SK-N-SH (cell line): ENCODE measurements at regions not wholly inside any gene's neighbourhood (a gene's known extent, or its start where the extent isn't known, plus 50 kb on each side); places are given as distances from the start of the nearest gene placed in this dataset.

Source experiments
- CTCF ChIA-PET: fragments of 300-600, 350-600 bp; formaldehyde crosslinking; extraction: SDS; loops from one replicate; lab custom pipeline; 2021; lab: Yijun Ruan, JAX
- POLR2A ChIA-PET: fragments of 350-600 bp; sonication (Branson Sonifier 250); formaldehyde crosslinking; extraction: SDS; loops from one replicate; lab custom pipeline; 2020; ENCODE audit warnings: antibody characterized with exemption, inconsistent platforms; lab: Yijun Ruan, JAX
- DNase-seq: peaks from one replicate; pipeline ENCODE4 v3.0.0; 2012
- H2AFZ ChIP-seq: fragments of 200-600 bp; sonication (generic); 2 replicates; pipeline ENCODE4 v1.8.1; 2016; ENCODE audit warnings: antibody characterized with exemption, mild to moderate bottlenecking, low read depth
- H3F3A ChIP-seq: fragments of 200-600 bp; sonication (generic); replicated peaks from 2 replicates; pipeline ENCODE3; 2016; ENCODE audit warnings: antibody characterized with exemption, mild to moderate bottlenecking; ENCODE audit not compliant: insufficient read depth
- H3K27ac ChIP-seq, 2 experiments: fragments of 200-500 bp in 1 of 2; fragments of 200-600 bp in 1 of 2; sonication (Bioruptor generic) in 1 of 2; sonication (generic), shearing (Covaris generic) in 1 of 2; 2 replicates each; pipeline versions ENCODE4 v1.5.1 to v1.6.1; 2014 to 2016; ENCODE audit warnings: low read depth in 2 of 2, inconsistent platforms in 1 of 2, low read length in 1 of 2, mild to moderate bottlenecking in 1 of 2, mixed read lengths in 1 of 2
- H3K27me3 ChIP-seq: fragments of 200-600 bp; sonication (generic), shearing (Covaris generic); 2 replicates; pipeline ENCODE4 v1.6.1; 2016; ENCODE audit warnings: mixed run types; ENCODE audit not compliant: insufficient read depth
- H3K36me3 ChIP-seq, 2 experiments: fragments of 200-500 bp in 1 of 2; fragments of 200-600 bp in 1 of 2; sonication (Bioruptor generic) in 1 of 2; sonication (generic) in 1 of 2; replicated peaks in 1 of 2; 2 replicates each; pipeline versions ENCODE3 to v1.5.1; 2014 to 2016; ENCODE audit warnings: low read length in 1 of 2, mild to moderate bottlenecking in 1 of 2; ENCODE audit not compliant: insufficient read depth in 2 of 2, control insufficient read depth in 1 of 2
- H3K4me1 ChIP-seq, 2 experiments: fragments of 200-500 bp in 1 of 2; fragments of 200-600 bp in 1 of 2; sonication (Bioruptor generic) in 1 of 2; sonication (generic), shearing (Covaris generic) in 1 of 2; 2 replicates each; pipeline versions ENCODE4 v1.5.1 to v1.6.1; 2014 to 2016; ENCODE audit warnings: low read depth in 1 of 2, low read length in 1 of 2, mixed run types in 1 of 2; ENCODE audit not compliant: insufficient read depth in 2 of 2, control insufficient read depth in 1 of 2
- H3K4me2 ChIP-seq: fragments of 200-600 bp; sonication (generic), shearing (Covaris generic); 2 replicates; pipeline ENCODE4 v1.6.1; 2017; ENCODE audit warnings: mixed run types
- H3K4me3 ChIP-seq, 2 experiments: fragments of 200-500 bp in 1 of 2; fragments of 200-600 bp in 1 of 2; sonication (Bioruptor generic) in 1 of 2; sonication (generic), shearing (Covaris generic) in 1 of 2; 2 replicates each; pipeline versions ENCODE4 v1.5.1 to v1.8.1; 2014 to 2016; ENCODE audit warnings: low read depth in 2 of 2, inconsistent platforms in 1 of 2, low read length in 1 of 2, mild to moderate bottlenecking in 1 of 2, mixed read lengths in 1 of 2, moderate library complexity in 1 of 2
- H3K79me2 ChIP-seq: fragments of 200-600 bp; sonication (generic); 2 replicates; pipeline ENCODE4 v1.8.1; 2017; ENCODE audit warnings: mild to moderate bottlenecking; ENCODE audit not compliant: insufficient read depth
- H3K9ac ChIP-seq: fragments of 200-600 bp; sonication (generic); 2 replicates; pipeline ENCODE4 v1.6.1; 2017; ENCODE audit warnings: mixed run types
- H3K9me2 ChIP-seq: fragments of 200-600 bp; sonication (generic); 2 replicates; pipeline ENCODE4 v1.6.1; 2017; ENCODE audit warnings: mixed run types
- H3K9me3 ChIP-seq: fragments of 200-600 bp; sonication (generic); 2 replicates; pipeline ENCODE4 v1.6.1; 2017; ENCODE audit warnings: mixed run types, mild to moderate bottlenecking, moderate library complexity
- H4K20me1 ChIP-seq: fragments of 200-600 bp; sonication (generic); 2 replicates; pipeline ENCODE4 v1.6.1; 2017; ENCODE audit warnings: mild to moderate bottlenecking, mixed run types; ENCODE audit not compliant: insufficient read depth
- EP300 ChIP-seq, 2 experiments: IDR thresholded peaks; 2 replicates each; pipeline versions ENCODE4 v1.4.0 to v1.6.1; 2012; ENCODE audit warnings: borderline replicate concordance in 1 of 2, low read depth in 1 of 2, low read length in 1 of 2
- EZH2phosphoT487 ChIP-seq: fragments of 200-600 bp; sonication (generic); IDR thresholded peaks from 2 replicates; pipeline ENCODE4 v1.6.1; 2017; ENCODE audit warnings: low read depth, mixed run types, mild to moderate bottlenecking, antibody characterized with exemption, moderate library complexity, borderline replicate concordance
- FOSL2 ChIP-seq: IDR thresholded peaks from 2 replicates; pipeline ENCODE4 v1.4.0; 2012; ENCODE audit warnings: low read depth, mild to moderate bottlenecking, moderate library complexity, borderline replicate concordance
- GABPA ChIP-seq: IDR thresholded peaks from 2 replicates; pipeline ENCODE4 v1.4.0; 2012; ENCODE audit warnings: low read depth, mild to moderate bottlenecking
- GATA2 ChIP-seq: sonication (generic); formaldehyde crosslinking; IDR thresholded peaks from 2 replicates; pipeline ENCODE4 v1.5.0; 2020; ENCODE audit warnings: mild to moderate bottlenecking, missing genetic modification reagents
- MEF2A ChIP-seq: IDR thresholded peaks from 2 replicates; pipeline ENCODE4 v1.4.0; 2012; ENCODE audit warnings: low read depth, borderline replicate concordance
- NFIC ChIP-seq: IDR thresholded peaks from 2 replicates; pipeline ENCODE4 v1.4.0; 2012; ENCODE audit warnings: borderline replicate concordance
- NRF1 ChIP-seq: IDR thresholded peaks from 2 replicates; pipeline ENCODE4 v1.6.1; 2012; ENCODE audit warnings: low read depth, mild to moderate bottlenecking, low read length
- POLR2AphosphoS5 ChIP-seq: IDR thresholded peaks from 2 replicates; pipeline ENCODE4 v1.6.1; 2012; ENCODE audit warnings: low read depth, low read length
- RAD21 ChIP-seq: IDR thresholded peaks from 2 replicates; pipeline ENCODE4 v1.6.1; 2012; ENCODE audit warnings: mild to moderate bottlenecking, low read length
- RCOR1 ChIP-seq: fragments of 150-350 bp; IDR thresholded peaks from 2 replicates; pipeline ENCODE4 v1.6.1; 2017; ENCODE audit warnings: antibody characterized with exemption, low read length
- RFX5 ChIP-seq: IDR thresholded peaks from 2 replicates; pipeline ENCODE4 v1.6.1; 2012; ENCODE audit warnings: mild to moderate bottlenecking, improper control_type of control experiment, low read length
- RXRA ChIP-seq: IDR thresholded peaks from 2 replicates; pipeline ENCODE4 v1.4.0; 2012; ENCODE audit warnings: low read depth, mild to moderate bottlenecking, borderline replicate concordance
- SIN3A ChIP-seq: IDR thresholded peaks from 2 replicates; pipeline ENCODE4 v1.6.1; 2012; ENCODE audit warnings: low read depth, mild to moderate bottlenecking, low read length, moderate library complexity, borderline replicate concordance
- SMC3 ChIP-seq: IDR thresholded peaks from 2 replicates; pipeline ENCODE4 v1.6.1; 2012; ENCODE audit warnings: low read depth, low read length, improper control_type of control experiment
- TCF12 ChIP-seq: IDR thresholded peaks from 2 replicates; pipeline ENCODE4 v1.4.0; 2012
- WGBS: methylation state at CpG from one replicate; pipeline ENCODE4 v1.1.6; 2017; ENCODE audit warnings: low lambda C conversion rate; 5-methylcytosine and 5-hydroxymethylcytosine counted together
- TF ChIP-seq, protein P1 (sequence below): IDR thresholded peaks from 2 replicates; pipeline ENCODE4 v1.4.0; 2012; ENCODE audit warnings: low read depth
- TF ChIP-seq, protein P2 (sequence below): fragments of 150-350 bp; IDR thresholded peaks from 2 replicates; pipeline ENCODE4 v1.6.1; 2016; ENCODE audit warnings: mild to moderate bottlenecking, low read depth, low read length
- TF ChIP-seq, protein P3 (sequence below): fragments of 200-600 bp; sonication (generic); IDR thresholded peaks from 2 replicates; pipeline ENCODE4 v1.6.1; 2017; ENCODE audit warnings: antibody characterized with exemption, mild to moderate bottlenecking, moderate library complexity

DNA sequence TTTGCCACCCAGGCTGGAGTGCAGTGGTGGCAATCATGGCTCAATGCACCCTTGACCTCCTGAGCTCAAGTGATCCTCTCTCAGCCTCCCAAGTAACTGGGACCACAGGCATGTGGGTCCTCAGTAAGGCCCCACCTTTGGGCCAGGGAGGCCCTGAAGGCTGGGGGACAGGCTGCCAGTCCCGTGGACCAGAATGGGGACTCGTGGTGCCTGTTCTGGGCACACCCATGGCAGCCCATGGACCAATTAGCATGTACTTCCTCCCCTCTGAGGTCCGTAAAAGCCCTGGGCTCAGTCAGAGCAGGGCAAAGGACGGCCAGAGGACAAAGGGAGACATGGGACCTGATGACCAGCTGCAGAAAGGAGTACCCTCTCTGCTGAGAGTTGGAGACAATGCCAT lies 1590.8 kb downstream of the KHDRBS2 start:
- H3K79me2 ChIP-seq: no peaks in the 10 kb centered on the region
- TF ChIP-seq GABPA: no peak
- no peak for TF ChIP-seq NFIC
- TF ChIP-seq SMC3: no peak
- TF ChIP-seq RAD21: no peak
- TF ChIP-seq, protein P1, sequence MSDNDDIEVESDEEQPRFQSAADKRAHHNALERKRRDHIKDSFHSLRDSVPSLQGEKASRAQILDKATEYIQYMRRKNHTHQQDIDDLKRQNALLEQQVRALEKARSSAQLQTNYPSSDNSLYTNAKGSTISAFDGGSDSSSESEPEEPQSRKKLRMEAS: no peak
- TF ChIP-seq, protein P2, sequence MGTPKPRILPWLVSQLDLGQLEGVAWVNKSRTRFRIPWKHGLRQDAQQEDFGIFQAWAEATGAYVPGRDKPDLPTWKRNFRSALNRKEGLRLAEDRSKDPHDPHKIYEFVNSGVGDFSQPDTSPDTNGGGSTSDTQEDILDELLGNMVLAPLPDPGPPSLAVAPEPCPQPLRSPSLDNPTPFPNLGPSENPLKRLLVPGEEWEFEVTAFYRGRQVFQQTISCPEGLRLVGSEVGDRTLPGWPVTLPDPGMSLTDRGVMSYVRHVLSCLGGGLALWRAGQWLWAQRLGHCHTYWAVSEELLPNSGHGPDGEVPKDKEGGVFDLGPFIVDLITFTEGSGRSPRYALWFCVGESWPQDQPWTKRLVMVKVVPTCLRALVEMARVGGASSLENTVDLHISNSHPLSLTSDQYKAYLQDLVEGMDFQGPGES: no peak
- no peak for TF ChIP-seq RFX5
- TF ChIP-seq RXRA: no peak
- no peak for TF ChIP-seq EP300 (IDR thresholded peaks at IDR 0.05; ENCODE audit: borderline replicate concordance in 1 of 2, low read depth in 1 of 2, low read length in 1 of 2)
- no peak for TF ChIP-seq EZH2phosphoT487
- TF ChIP-seq, protein P3, sequence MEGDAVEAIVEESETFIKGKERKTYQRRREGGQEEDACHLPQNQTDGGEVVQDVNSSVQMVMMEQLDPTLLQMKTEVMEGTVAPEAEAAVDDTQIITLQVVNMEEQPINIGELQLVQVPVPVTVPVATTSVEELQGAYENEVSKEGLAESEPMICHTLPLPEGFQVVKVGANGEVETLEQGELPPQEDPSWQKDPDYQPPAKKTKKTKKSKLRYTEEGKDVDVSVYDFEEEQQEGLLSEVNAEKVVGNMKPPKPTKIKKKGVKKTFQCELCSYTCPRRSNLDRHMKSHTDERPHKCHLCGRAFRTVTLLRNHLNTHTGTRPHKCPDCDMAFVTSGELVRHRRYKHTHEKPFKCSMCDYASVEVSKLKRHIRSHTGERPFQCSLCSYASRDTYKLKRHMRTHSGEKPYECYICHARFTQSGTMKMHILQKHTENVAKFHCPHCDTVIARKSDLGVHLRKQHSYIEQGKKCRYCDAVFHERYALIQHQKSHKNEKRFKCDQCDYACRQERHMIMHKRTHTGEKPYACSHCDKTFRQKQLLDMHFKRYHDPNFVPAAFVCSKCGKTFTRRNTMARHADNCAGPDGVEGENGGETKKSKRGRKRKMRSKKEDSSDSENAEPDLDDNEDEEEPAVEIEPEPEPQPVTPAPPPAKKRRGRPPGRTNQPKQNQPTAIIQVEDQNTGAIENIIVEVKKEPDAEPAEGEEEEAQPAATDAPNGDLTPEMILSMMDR: no peak
- TF ChIP-seq GATA2 (CRISPR knock-in tag): no peak
- WGBS: 0% methylated on average over 2 of the region's 4 CpGs

DNA sequence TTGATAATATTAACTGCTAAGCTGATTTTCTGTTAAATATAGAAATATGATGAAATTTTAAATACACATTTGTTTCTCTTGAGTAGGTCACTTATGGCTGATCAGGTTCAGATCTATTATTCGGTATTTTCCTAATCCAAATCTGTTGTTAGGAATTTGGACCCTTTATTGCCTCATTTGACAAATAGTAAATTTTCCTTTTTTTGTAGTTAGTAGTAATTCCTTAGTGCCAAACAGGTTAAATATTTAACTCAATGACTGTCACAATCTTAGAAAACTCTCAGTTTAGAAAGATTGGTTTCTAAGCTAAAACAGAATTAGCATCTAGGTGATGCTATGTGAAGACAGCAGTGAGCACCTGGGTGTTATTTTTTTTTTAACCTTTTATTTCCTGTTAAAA lies 1598.9 kb downstream of the KHDRBS2 start:
- H3F3A ChIP-seq: no peaks in the 10 kb centered on the region
- H3K27ac ChIP-seq: no peak overlapping the region
- H2AFZ ChIP-seq: no peak overlapping the region
- POLR2A ChIA-PET: no interaction called here
- no peaks in the 10 kb centered on the region for H3K9me2 ChIP-seq
- no peak for DNase-seq
- 0% methylated on average over 1 of the region's 1 CpG for WGBS
- H3K27me3 ChIP-seq: no peaks in the 10 kb centered on the region
- no peaks in the 10 kb centered on the region for H3K36me3 ChIP-seq
- no peak overlapping the region for H3K4me2 ChIP-seq
- H3K4me3 ChIP-seq: no peak overlapping the region
- no peaks in the 10 kb centered on the region for H3K4me1 ChIP-seq
- no peaks in the 10 kb centered on the region for H4K20me1 ChIP-seq
- TF ChIP-seq POLR2AphosphoS5 (no peak), NRF1 (no peak), FOSL2 (no peak), SIN3A (no peak), TCF12 (no peak), NFIC (no peak), RCOR1 (no peak), MEF2A (no peak)
- H3K9me3 ChIP-seq: no peaks in the 10 kb centered on the region
- H3K9ac ChIP-seq: no peak overlapping the region
- H3K79me2 ChIP-seq: no peaks in the 10 kb centered on the region
- CTCF ChIA-PET: no interaction called here

More for the DNA sequence above, 1590.8 kb downstream of the KHDRBS2 start:
- Histone ChIP-seq H3K9me2 (no peaks in the 10 kb centered on the region), H3K4me2 (no peak overlapping the region), H3K9me3 (no peaks in the 10 kb centered on the region), H3F3A (no peaks in the 10 kb centered on the region), H3K27ac (no peak overlapping the region), H3K4me3 (no peak overlapping the region), H3K4me1 (no peaks in the 10 kb centered on the region), H2AFZ (no peak overlapping the region), H3K27me3 (no peaks in the 10 kb centered on the region), H4K20me1 (no peaks in the 10 kb centered on the region), H3K9ac (no peak overlapping the region), H3K36me3 (no peaks in the 10 kb centered on the region)
- ChIA-PET POLR2A (no interaction called here), CTCF (interaction anchor here (1.1 kb wide), 1 partner anchor 10 kb away, joined by 3 read pairs; no protein-coding TSS in a partner anchor)
- DNase-seq: no peak
